Stimulated activated CD8-positive, alpha-beta memory T cell treated with anti-CD3 and anti-CD28 coated beads, Interleukin-7, amount 100 ng/mL, for 4 hours (primary cell): ENCODE measurements at regions not wholly inside any gene's neighbourhood (a gene's known extent, or its start where the extent isn't known, plus 50 kb on each side); places are given as distances from the start of the nearest gene placed in this dataset.

ENCODE experiments used
- DNase-seq, 2 donors: peaks; one replicate each; pipeline ENCODE4 v3.0.0-alpha.2; 2020; ENCODE audit warnings: low read depth in 2 of 2

DNA sequence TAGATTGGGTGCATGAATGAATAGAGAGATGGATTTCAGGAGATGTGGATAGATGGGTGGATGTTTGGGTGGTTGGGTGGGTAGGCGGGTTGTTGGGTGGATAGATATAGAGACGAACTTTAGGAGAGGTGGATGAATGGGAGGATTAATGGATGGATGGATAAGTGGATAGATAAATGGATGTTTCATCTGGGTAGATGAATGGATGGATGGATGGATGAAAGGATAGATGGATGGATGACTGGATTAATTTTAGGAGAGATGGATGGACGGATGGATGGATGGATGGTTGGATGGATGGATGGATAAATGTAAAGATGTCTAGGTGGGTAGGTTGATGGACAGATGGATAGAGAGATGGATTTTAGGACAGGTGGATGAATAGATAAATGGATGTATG, 511.3 kb downstream of the MIAT start:
- DNase-seq = no peak

DNA sequence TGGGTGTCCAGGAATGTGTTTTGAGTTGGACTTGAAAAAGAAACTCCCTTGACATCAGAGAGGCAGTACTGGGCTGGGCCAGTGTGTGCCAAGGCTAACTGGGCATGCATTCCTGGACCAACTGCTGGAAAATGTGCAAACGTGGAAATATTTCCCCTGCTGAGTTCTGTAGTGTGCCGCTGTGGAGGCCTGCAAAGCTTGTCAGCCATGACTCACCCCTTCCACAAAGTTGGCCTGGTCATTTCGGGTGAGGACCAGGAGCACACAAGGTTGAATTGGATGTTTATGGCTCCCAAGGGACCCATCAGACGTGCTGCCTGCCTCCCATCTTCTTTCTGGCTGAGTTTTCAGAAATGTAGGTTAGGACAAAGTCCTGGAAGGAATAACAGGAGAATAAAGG, 513.1 kb downstream of the MIAT start:
- no peak for DNase-seq

DNA sequence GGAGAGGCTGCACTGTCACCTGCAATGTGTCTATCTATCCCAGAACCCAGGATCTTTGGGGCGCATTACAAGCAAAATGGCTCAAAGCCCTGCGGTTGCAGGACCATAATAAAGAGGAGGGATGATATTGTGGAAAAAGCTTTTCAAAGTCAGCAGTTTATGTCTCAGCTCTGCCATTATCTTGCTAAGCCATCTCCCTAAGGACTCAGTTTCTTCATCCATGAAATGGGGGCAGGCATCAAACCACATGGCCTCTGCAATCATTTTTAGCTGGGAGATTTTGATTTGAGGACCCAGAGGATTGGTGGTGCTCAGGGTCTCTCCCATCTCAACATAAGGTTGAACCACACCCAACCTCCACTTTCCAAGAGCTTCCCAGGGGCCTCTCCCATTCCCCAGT, 513.8 kb downstream of the MIAT start:
- DNase-seq = no peak

DNA sequence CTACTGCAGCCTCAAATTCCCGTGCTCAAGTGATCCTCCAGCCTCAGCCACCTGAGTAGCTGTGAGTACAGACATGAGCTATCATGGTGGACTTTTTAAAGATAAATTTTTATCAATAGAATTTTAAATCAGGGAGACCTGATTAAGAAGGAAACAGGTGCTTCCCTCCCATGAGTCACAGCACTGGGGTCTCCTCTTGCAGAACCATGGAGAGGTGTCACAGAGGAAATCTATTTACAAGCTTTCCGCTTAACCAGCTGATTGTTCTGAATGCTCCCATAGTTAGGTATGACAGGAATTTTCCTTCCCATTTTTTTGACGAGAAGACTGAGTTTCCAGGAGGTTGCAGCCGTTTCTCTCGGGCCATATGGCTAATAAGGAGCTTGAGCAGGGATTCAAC, 516.1 kb downstream of the MIAT start:
- no peak for DNase-seq

DNA sequence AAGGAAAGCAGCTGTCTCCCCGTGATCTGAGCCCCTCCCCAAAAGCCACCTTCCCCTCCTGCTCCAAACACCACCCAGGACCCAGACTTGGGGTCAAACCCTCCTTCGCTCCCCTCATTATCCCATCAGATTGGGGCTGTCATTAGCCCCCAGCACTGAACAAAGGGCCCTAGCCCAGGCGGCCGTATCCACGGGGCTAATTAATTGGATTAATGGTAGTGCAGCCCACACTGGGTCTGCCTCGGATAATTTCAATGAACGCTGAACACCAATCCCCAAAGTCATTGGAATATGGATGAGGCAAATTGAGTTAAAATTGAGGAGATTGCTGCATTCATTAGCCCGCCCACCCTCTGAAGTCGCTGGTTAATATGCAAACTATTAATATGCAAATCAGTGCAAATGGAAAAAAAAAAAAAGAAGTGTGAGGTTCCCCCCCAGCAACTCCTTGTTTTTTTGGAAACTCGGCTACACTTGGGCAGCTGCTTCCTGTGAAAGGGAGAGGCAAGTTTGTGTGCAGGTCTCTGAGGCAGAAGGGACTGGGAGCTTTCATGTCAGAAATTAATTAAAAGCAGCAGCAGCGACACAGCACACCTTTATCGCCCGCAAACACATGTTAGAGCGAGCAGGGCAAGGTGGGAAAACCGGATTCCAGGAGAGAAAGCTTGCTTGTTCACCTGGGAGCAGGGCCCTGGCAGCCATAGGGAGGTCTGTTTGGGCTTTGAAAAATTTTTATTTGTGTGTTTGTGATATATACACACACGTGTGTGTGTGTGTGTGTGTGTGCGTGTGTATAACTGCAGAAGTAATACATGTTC, 517.8 kb downstream of the MIAT start:
- DNase-seq = no peak

DNA sequence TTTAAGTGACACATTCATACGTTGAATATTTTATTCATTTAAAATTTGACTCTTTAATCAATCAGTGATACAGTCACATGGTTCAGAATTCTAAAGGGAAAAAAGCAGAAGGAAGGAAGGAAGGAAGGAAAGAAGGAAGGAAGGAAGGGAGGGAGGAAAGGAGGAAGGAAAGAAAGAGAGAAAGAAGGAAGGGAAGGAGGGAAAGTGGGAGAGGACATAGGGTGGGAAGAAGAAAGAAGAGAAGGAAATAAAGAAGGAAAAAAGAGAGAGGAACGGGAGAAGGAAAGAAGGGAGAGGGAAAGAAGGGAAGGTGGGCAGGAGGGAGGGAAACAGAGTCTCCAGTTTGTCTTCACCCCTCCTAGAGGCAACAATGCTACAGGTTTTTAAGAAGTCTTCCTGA, 518.6 kb downstream of the MIAT start:
- no peak for DNase-seq

DNA sequence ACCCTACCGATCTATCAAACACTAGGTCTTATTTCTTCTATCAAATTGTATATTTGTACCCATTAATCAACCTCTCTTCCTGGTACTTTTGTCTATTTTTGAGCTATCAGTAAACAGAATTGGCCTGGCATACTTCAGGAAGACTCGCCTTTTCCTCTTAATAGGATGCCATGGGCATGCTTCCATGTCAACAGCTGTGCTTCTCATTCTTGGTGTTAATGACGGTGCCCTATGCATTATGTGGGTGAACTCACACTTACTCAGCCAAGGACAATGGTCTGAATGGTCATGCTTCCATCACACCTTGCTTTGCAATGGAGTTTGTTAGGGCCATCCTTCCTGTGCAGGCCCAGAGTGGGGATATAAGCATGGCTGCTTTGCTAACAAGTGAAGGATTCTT, 521.8 kb downstream of the MIAT start:
- DNase-seq = no peak

DNA sequence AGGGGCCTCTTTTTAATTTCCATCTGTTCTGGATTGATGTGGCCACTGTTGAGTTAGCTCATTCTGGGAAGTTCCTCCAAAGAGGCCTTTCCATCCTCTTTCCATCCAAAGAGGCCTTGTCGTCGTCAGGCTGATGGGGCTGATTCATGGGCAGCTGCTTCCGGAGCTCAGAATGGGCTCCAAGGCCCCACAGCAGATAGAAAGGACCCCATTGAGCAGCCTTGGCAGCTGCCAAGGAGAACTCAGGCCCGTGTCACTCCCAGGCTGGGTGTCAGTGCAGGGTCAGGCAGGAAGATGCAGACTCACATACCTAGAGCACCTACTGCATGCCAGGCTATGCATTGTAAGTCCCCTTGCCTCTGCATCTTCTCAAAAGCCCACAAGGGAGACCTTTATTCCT, 524.1 kb downstream of the MIAT start:
- no peak for DNase-seq

DNA sequence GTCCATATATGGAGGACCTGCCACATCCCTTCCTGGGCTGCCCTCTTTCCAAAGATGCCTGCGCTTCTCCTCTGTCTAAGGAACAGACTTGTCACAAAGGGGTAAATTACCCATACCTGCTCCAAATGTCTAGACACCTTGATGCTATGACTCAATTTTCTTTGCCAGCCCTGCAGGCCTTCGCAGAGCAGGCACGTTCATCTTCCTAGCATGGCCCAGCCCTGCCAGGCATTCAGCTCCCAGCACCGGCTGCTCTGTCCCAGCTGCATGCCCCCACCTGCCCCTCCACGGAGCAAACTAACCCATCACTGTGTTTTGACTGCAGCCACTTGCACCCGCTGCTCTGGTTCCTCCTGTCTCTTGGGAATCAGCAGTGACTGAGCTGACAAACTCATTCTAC, 526.1 kb downstream of the MIAT start:
- DNase-seq = no peak

DNA sequence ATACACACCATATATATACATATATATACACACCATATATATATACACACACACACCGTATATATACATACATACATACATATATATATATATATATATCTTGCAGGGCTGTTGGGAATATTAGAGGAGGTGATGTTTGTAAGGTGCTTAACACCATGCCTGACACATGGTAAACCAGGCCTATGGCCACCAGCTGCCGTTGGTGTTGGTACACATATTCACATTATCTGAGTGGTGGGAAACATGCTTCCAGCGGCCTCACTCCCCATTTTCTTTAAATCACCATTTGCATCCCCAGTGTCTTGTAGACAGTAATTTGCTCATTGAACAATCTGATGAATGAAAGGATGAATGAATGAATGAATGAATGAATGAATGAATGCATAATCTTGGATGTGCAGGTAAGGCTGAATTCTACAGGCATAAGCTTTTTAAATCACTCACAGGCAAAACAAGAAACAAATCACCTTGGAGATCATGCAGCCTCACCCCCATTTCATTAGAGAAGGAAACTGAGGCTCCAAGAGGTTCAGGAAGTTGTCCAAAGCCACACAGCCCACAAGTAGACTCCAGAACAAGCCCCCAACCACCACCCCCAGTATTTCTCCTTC, 527.8 kb downstream of the MIAT start:
- DNase-seq = no peak

DNA sequence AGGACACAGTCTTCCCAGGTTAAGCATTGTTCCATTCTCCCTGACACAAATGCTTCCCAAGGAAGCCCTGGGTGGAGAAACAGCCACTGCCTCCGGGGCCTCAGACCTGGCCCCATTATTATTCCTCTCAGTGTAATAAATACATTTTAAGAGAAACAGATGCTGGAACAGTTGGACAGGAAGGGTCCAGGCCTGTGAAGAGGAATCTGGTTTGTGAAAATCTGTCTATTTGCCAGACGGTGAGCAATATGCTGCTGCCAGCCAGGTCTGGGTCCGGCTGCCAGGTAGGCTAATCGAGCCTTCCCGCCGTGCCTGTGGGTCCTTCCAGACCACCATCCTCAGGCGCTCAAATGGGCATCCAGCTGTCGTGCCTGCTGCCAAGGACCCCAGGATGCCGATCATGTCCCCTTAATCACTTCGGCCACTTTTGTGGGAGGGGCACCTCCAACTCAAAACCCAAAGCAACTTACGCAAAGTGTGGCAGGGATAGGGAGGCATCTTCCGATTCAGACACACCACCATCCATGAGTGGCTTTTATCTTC, 528.4 kb downstream of the MIAT start:
- no peak for DNase-seq

DNA sequence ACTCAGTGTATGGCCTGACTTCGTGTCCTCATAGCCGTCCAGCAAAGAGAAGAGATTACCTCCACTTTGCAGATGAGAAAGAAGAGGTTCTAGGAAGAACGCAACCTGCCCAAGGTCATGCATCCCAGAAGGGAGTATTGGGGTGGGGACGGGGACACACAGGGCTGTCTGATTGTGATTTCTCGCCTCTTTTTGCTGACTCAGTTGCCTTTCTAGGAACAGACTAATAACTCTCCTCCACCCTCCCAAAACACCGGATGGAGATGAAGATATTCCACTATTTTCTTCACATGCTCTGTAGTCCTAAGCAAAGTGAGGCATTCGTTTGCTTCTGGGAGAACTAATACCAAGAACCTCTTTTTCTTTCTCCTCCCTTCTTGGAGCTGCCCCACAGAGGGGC, 529.3 kb downstream of the MIAT start:
- DNase-seq = no peak

DNA sequence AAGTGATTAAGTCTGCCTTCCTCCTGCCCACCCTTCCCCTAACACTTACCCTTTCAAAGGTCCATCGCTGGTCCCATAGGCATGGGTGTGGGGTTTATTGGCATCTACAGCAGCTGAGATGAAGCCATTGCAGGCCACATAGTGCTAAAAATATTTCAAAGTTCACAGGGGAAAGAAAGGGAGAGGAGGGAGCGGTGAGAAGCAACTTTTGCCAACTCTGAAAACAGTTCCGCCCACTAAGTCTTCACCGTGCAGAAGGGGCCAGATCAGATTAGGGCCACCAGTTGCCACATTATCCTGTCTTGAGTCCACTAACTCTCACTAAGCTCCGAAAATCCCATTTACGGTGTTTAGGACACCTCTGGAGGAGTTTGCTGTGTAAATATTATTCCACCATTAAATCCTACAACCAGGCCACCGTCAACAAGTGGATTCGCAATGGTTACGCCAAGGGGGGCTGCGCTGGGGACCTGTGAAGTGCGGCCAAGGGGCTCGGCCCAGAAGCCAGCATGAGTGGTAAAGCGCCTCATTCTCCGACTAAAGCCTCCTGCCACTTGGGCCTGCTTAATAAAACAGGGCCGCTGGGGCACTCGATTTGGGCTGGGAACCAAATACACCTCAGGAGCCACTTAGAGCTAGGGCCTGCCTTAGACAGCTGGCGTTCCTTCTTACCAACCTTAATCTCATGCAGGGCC, 534.9 kb downstream of the MIAT start:
- no peak for DNase-seq

DNA sequence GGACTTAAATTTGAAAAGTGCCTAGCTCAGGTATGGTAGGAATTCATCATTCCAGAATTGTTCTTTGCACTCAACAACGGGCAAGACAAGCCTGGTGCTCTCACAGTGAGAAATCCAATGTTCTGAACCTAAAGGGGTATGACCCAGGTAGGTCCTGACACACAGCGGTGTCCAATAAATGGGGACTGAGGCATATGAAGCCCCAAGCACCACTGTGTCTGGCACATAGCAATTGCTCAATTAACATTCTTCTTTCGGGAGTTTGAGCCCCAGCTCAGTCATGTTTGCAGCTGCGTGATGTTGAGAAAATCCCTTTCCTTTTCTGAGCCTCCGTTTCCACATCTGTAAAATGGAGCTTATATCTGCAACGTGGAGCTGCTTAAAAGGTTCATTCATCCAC, 535.8 kb downstream of the MIAT start:
- DNase-seq = no peak

DNA sequence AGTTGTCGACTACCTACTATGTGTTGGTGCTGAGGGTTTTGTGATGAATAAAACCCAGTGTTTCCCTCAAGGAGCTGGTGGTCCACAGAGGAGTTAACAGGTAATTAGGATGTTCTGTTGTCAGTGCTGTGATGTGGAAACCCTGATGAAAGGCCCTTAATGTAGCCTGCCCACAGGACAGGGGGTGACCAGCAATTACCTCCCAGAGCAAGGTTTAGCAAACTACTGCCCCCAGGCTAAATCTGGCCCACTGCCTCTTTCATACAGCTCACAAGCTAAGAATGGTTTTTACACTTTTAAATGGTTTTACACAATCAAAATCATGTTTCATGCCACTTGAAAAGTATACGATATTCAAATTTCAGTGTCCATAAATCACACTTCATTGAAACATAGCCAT, 536.2 kb downstream of the MIAT start:
- DNase-seq = no peak

DNA sequence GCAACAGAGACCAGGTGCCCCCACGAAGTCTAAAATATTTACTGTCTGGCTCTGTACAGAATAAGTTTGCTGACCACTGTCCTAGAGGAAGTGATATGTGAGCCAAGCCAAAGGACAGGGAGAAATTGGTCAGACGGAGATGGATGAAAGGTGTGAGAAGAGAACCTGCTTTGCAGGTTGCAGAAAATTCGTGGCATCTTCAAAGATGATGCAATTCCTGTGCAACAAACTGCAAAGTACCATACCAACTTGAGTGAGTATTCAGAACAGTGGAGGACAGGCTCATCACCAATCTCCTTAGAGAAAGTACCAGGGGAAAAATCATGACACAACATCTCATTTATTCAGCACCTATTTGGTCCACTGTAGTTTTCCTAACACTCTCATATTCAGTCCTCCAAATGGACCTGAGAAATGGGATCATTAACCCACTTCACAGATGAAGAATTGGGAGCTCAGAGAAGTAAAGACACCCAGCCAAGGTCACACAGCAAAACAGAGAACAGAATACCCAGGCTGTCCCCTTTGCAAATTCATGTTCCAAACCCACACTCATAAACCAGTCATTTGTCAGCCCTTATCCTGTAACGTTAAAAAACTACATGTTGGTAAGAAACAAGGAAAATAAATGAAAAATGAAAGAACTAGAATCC, 536.8 kb downstream of the MIAT start:
- no peak for DNase-seq

DNA sequence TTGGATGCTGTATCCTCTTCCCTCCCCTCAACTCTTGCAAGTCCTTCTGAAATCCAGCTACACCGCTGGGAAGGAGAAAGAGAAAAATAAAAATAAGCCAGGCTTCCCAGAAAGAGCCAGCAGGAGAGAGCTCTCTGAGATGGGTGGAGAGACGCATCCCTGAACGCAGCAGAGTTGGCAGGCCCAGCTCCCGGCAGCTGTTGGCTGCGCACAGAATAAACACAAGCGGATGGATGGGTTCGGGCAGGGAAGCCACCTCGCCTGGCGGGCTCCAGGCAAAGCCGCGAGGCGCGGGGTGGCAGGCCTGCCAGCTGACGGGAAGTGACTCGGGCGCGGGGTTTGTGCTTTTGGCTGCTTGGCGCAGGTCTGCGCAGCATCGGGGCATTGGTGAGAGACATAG, 537.7 kb downstream of the MIAT start:
- DNase-seq = no peak

DNA sequence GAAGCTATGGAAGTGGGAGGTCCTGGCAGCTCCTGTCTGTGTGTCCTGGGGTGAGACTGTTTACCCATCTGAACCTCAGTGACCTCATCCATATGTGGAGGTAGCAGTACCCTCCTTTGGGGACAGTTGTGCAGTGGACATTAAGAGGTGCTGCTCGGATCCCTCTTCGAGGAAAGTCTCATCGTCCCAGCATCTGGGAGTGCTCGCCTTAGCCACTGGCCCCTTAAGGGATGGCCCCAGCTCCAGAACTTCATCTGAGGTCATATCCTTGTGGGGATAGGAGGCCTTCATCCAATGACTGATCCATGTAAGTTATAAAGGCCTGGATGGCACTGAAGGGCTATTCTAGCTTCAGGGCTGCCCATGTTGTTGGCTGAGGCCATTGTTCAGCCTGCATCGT, 538.1 kb downstream of the MIAT start:
- DNase-seq = no peak

DNA sequence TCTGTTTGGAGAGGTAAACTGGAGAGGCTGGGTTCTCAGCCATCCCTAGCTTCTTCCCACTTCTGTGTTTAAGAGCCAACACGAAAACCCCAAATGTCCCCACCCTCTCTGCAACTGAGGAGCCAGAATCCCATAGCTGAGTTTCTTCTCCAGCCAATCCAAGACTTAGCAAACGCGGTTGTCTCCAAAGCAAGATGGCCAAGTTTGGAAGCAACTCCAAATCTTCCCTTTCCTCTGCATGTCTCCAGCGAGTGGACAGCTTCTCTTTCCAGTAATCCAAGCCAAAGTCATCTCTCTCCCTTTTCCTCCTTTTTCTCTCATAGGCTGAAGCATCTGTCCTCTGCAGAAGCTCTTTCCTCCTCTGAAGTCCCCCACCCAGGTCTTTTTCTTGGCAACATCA, 539.2 kb downstream of the MIAT start:
- DNase-seq = no peak

DNA sequence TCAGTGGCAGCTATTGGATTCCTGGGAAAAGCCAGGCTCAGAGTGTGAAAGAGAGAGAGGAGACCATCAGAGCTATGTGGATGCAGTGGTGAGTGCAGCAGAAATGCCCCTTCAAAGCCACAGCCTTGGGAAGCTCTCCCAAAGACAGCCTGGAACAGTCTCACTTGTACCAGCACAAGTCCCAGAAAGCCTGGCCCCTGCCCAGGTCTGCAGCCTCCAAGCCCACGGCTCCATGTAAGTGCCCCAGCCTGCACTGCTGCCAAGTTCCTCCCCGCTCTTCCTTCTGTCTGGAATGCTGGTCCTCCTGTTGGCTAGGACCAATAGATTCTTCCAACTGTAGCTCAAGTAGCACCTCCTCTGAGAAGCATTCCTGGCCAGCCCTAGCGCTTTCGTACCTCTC, 539.7 kb downstream of the MIAT start:
- DNase-seq = no peak

DNA sequence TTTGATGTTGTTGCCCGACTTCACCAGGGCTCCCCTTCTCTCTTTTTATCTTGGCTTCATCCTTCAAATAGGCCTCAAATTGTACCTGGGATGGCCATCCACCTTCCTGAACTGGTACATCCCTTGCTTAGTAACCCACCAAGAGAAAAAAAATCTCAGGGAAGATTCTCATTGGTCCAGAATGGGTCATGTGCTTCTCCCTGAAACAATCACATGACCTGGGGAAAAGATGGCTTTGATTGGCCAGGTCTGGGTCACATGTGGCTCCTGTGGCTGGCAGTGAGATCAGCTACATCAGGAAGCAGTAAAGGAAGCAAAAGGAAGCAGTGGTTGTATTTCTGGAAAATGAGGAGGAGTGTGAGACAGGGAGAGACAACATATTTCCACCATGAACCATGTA, 540.2 kb downstream of the MIAT start:
- DNase-seq = no peak

DNA sequence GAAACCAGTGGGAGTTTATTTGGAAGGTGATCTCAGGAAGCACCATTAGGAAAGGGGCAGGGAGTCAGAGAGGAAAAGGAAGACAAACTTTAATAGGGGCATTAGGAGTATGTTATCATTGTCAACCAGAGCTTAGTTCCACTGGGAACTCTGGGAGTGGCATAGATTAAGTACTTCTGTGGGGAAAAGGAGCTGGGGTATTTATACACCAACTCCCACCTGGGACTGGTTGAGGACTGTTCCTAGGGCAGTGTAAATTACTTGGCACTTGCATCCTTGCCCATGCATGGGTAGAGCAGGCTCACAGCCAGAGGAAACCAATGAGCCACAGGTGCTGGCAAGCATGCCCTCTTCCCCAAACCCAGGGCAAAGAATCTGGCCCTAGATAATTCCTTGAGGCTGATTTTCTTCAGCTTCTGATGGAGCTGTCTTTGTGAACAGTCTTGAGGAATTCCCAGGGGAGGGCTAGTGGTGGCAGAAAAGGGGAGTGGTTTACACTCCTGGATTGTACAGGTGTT, 541.2 kb downstream of the MIAT start:
- no peak for DNase-seq
